ENCODE measurements at regions not wholly inside any gene's neighbourhood (a gene's known extent, or its start where the extent isn't known, plus 50 kb on each side); places are given as distances from the start of the nearest gene placed in this dataset.

DNA sequence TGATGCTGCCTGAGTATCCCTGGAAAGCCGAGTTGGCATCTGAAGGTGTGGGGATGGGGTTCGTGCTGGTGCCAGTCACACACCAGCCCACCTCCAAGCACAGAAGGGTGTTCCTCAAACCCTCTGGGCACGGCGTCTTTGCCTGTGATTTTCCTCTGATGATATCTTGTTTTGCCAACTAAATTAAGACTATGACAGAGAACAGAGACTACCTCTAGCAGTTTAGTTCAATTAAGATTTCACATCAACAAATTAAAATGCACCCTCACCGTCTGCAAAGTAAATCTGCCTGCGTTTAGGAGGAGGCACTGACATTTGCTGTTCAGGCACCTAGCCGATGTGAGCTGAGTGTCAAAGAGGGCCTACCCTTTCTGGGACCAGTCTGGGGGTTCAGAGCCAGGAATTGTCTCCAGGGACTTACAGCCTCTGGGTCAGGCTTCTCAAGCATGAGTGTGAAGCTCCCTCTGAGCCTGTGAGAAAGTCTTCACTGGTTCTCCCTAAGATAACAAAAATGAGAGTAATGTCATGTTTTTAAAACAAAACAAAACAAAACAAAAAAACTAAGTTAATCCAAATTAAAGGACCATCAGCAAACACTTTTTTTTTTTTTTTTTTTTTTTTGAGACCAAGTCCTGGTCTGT is 55.4 kb upstream of the CTNNA1 start:
- no peak overlapping the region for H3K4me3 ChIP-seq (ENCODE audit: low read depth, low read length)
- H3K36me3 ChIP-seq (replicated peaks): no peaks in the 10 kb centered on the region
- H3K27me3 ChIP-seq (replicated peaks): no peaks in the 10 kb centered on the region
- in situ Hi-C loops (cut with HindIII; ENCODE audit: low pct_ligation_motif_present, low sequenced_read_pairs): no loop called here
- DNase-seq: peak; percentile 41
- no peak overlapping the region for H3K27ac ChIP-seq
- TF ChIP-seq, protein P1, sequence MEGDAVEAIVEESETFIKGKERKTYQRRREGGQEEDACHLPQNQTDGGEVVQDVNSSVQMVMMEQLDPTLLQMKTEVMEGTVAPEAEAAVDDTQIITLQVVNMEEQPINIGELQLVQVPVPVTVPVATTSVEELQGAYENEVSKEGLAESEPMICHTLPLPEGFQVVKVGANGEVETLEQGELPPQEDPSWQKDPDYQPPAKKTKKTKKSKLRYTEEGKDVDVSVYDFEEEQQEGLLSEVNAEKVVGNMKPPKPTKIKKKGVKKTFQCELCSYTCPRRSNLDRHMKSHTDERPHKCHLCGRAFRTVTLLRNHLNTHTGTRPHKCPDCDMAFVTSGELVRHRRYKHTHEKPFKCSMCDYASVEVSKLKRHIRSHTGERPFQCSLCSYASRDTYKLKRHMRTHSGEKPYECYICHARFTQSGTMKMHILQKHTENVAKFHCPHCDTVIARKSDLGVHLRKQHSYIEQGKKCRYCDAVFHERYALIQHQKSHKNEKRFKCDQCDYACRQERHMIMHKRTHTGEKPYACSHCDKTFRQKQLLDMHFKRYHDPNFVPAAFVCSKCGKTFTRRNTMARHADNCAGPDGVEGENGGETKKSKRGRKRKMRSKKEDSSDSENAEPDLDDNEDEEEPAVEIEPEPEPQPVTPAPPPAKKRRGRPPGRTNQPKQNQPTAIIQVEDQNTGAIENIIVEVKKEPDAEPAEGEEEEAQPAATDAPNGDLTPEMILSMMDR (IDR thresholded peaks at IDR 0.05; ENCODE audit: low read depth, low read length, missing control alignments): no peak

DNA sequence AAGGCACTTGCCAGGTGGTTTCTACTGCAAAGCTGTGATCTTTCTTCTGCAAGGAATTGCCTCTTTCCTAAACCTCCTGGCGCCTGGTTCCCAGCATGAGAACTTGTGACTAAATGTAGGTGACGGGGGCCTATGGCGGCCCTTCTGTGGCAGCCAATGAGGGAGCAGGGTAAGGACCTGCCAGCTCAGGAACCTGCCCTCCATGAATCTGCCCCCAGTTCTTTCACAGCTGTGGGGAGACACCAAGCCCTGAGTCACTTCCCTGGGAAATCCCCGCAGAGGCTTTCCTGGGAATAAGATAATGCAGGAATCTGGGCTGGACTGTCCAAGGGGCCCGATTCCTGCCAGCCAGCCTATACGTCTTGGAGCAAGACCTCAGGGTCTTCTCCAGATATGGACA is 56.7 kb upstream of the CTNNA1 start:
- TF ChIP-seq, protein P1 (IDR thresholded peaks at IDR 0.05; ENCODE audit: low read depth, low read length, missing control alignments): no peak

DNA sequence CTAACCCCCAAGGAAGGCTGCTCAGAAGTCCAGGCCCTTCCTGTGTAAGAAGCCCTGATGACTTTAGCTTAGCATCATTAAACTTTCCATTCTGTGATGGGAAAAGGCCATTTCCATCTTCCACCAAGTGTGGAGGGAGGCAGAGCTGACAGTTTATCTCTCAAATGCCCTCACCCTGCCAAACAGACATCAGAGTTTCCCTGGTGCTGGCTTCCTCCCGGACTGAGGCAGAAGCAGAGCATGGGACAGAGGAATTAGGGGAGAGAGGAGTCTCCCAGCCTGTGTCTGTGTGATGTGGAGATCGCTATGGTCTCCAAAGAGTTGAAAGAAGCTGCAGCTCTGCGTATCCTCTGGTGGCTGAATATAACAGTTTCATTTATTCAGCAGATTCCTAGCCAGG is 57.4 kb upstream of the CTNNA1 start:
- Histone ChIP-seq H3K27me3 (replicated peaks) (no peaks in the 10 kb centered on the region), H3K4me3 (ENCODE audit: low read depth, low read length) (no peak overlapping the region), H3K36me3 (replicated peaks) (no peaks in the 10 kb centered on the region), H3K27ac (peak overlapping the region; percentile 53)
- DNase-seq: no peak
- in situ Hi-C loops (cut with HindIII; ENCODE audit: low pct_ligation_motif_present, low sequenced_read_pairs): no loop called here
- TF ChIP-seq, protein P1 (IDR thresholded peaks at IDR 0.05; ENCODE audit: low read depth, low read length, missing control alignments): no peak

More for the DNA sequence above, 56.7 kb upstream of the CTNNA1 start:
- Histone ChIP-seq H3K27me3 (replicated peaks) (no peaks in the 10 kb centered on the region), H3K4me3 (ENCODE audit: low read depth, low read length) (no peak overlapping the region), H3K27ac (peak overlapping the region; percentile 53), H3K36me3 (replicated peaks) (no peaks in the 10 kb centered on the region)
- peak; percentile 93 for DNase-seq
- in situ Hi-C loops (cut with HindIII; ENCODE audit: low pct_ligation_motif_present, low sequenced_read_pairs): no loop called here

DNA sequence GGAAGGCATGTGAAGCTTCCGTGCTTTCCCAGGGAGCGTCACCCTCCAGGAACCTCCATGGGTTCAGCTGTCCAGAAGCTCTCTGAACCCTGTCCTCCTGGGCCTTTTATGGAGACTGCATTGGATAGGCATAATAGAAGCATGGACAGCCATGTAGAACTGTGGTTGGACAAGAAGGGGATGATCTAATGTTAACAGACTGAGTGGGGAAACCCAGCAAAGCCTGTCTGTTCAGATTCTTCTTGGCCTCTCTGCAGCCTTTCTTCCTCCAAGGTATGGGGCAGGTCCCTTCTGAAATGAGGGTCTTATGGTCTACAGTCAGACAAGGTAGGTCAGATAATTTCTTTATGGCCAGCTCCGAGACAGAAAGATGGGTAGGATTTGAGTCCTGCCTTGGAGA is 59.1 kb upstream of the CTNNA1 start:
- Histone ChIP-seq H3K4me3 (ENCODE audit: low read depth, low read length) (no peak overlapping the region), H3K36me3 (replicated peaks) (no peaks in the 10 kb centered on the region), H3K27ac (no peak overlapping the region), H3K27me3 (replicated peaks) (no peaks in the 10 kb centered on the region)
- in situ Hi-C loops (cut with HindIII; ENCODE audit: low pct_ligation_motif_present, low sequenced_read_pairs): no loop called here
- TF ChIP-seq, protein P1 (IDR thresholded peaks at IDR 0.05; ENCODE audit: low read depth, low read length, missing control alignments): no peak
- no peak for DNase-seq

DNA sequence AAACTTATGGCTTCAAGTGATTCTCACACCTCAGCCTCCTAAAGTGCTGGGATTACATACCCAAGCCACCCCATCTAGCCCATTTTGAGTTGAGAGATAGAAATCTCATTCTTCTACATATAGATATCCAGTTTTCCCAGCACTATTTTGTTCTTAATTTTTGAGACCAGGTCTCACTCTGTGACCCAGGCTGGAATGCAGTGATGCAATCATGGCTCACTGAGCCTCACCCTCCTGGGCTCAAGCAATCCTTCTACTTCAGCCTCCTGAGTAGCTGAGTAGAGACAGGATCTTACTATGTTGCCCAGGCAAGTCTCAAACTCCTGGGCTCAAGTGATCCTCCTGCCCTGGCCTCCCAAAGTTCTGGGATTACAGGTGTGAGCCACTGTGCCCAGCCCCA is 60.9 kb upstream of the CTNNA1 start:
- in situ Hi-C loops (cut with HindIII; ENCODE audit: low pct_ligation_motif_present, low sequenced_read_pairs): no loop called here
- Histone ChIP-seq H3K4me3 (ENCODE audit: low read depth, low read length) (no peak overlapping the region), H3K27ac (no peak overlapping the region), H3K27me3 (replicated peaks) (no peaks in the 10 kb centered on the region), H3K36me3 (replicated peaks) (no peaks in the 10 kb centered on the region)
- TF ChIP-seq, protein P1 (IDR thresholded peaks at IDR 0.05; ENCODE audit: low read depth, low read length, missing control alignments): no peak
- no peak for DNase-seq

DNA sequence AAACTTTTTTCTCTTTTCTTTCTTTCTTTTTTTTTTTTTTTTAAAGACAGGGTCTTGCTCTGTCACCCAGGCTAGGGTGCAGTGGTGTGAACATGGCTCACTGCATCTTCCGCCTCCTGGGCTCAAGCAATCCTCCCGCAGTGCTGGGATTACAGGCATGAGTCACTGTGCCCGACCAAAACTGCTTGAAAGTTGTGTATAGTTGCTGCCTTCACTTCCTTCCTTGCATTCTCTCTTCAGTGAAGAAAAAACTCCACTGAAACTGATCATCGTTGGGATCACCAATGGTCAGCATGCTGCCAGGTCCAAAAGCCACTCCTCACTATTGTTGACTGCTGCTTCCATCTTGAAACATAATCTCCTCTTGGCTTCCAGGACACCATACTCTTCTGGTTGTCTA is 66.6 kb upstream of the CTNNA1 start:
- no peaks in the 10 kb centered on the region for H3K27me3 ChIP-seq (replicated peaks)
- H3K27ac ChIP-seq: no peak overlapping the region
- TF ChIP-seq, protein P1 (IDR thresholded peaks at IDR 0.05; ENCODE audit: low read depth, low read length, missing control alignments): no peak
- H3K36me3 ChIP-seq (replicated peaks): no peaks in the 10 kb centered on the region
- peak; percentile 78 for DNase-seq
- no peak overlapping the region for H3K4me3 ChIP-seq (ENCODE audit: low read depth, low read length)
- in situ Hi-C loops (cut with HindIII; ENCODE audit: low pct_ligation_motif_present, low sequenced_read_pairs): no loop called here
